K562 (cell line): ENCODE measurements at regions not wholly inside any gene's neighbourhood (a gene's known extent, or its start where the extent isn't known, plus 50 kb on each side); places are given as distances from the start of the nearest gene placed in this dataset.
A peak's percentile ranks its signal among the peaks of the same experiment; 100 is the strongest.

Experiments used
- ATAC-seq: fragments of 200-7000 bp; cut with Tn5 transposase; 3 replicates; pipeline ENCODE4 v1.9.1; 2020; ENCODE audit warnings: moderate library complexity
- BruUV-seq: library from RNA; stranded (reverse); fragments of 400-500 nt; replicated peaks from 2 replicates; lab custom pipeline; 2021; lab: Mats Ljungman, UMichigan
- CTCF ChIA-PET: fragments of 300-600 bp; formaldehyde crosslinking; extraction: SDS; loops from one replicate; lab custom pipeline; 2021; ENCODE audit warnings: low intra/inter-chr PET ratio; lab: Yijun Ruan, JAX
- POLR2A ChIA-PET: fragments of 300-600, 350-650 bp; sonication (Branson Sonifier 250); formaldehyde crosslinking; extraction: SDS; loops from one replicate; lab custom pipeline; 2021; ENCODE audit warnings: antibody characterized with exemption, inconsistent platforms; lab: Yijun Ruan, JAX
- DNase-seq, 4 experiments: peaks; one replicate each; pipeline versions ENCODE4 v3.0.0 to v3.0.0-alpha.2; 2011 to 2018; ENCODE audit warnings: low spot score in 3 of 4, mixed read lengths in 3 of 4; ENCODE audit errors: extremely low read depth in 1 of 4
- FAIRE-seq: peaks from 2 replicates; lab custom pipeline; 2011; peaks lifted over from hg19 to GRCh38; lab: Jason Lieb, UNC
- H2AFZ ChIP-seq: 2 replicates; pipeline ENCODE4 v1.6.0; 2011; ENCODE audit warnings: low read depth, low read length, control low read depth, inconsistent platforms
- H3K27ac ChIP-seq: fragments of 200-600 bp; 3 replicates; pipeline ENCODE4 v1.8.0; 2011; ENCODE audit warnings: low read depth, mild to moderate bottlenecking, control low read depth, inconsistent platforms, low read length, moderate library complexity, mixed read lengths; ENCODE audit errors: extremely low read depth
- H3K27me3 ChIP-seq, 2 experiments: fragments of 300-600 bp in 1 of 2; 2 replicates in 1 of 2; 3 replicates in 1 of 2; pipeline versions ENCODE4 v1.6.0 to v1.8.0; 2011; ENCODE audit warnings: inconsistent platforms in 2 of 2, low read length in 2 of 2, mild to moderate bottlenecking in 1 of 2, mixed read lengths in 1 of 2, moderate library complexity in 1 of 2; ENCODE audit not compliant: control insufficient read depth in 2 of 2, insufficient read depth in 2 of 2
- H3K36me3 ChIP-seq: fragments of 300-600 bp; 3 replicates; pipeline ENCODE4 v1.8.0; 2011; ENCODE audit warnings: mild to moderate bottlenecking, low read length, inconsistent platforms; ENCODE audit not compliant: control insufficient read depth, insufficient read depth
- H3K4me1 ChIP-seq, 2 experiments: fragments of 200-600 bp in 1 of 2; replicated peaks in 1 of 2; 2 replicates in 1 of 2; 3 replicates in 1 of 2; pipeline versions ENCODE4 v1.5.1 to v1.8.0; 2011; ENCODE audit warnings: inconsistent platforms in 2 of 2, low read length in 2 of 2, mild to moderate bottlenecking in 1 of 2, mixed read lengths in 1 of 2, moderate library complexity in 1 of 2; ENCODE audit not compliant: control insufficient read depth in 2 of 2, insufficient read depth in 2 of 2
- H3K4me2 ChIP-seq: 2 replicates; pipeline ENCODE4 v1.6.1; 2011; ENCODE audit warnings: low read length, control low read depth, inconsistent platforms, mixed read lengths; ENCODE audit not compliant: insufficient read depth
- H3K4me3 ChIP-seq: fragments of 200-600 bp; sonication (generic), shearing (Covaris generic); 2 replicates; pipeline ENCODE4 v1.5.1; 2016; ENCODE audit warnings: control low read depth, inconsistent platforms
- H3K79me2 ChIP-seq: fragments of 200-600 bp; 3 replicates; pipeline ENCODE4 v1.8.0; 2011; ENCODE audit warnings: low read length, inconsistent platforms; ENCODE audit not compliant: control insufficient read depth, insufficient read depth
- H3K9ac ChIP-seq, 2 experiments: 2 replicates each; pipeline versions ENCODE4 v1.6.0 to v1.6.1; 2011; ENCODE audit warnings: low read depth in 2 of 2, low read length in 2 of 2, control low read depth in 1 of 2, inconsistent platforms in 1 of 2, mild to moderate bottlenecking in 1 of 2, mixed read lengths in 1 of 2; ENCODE audit not compliant: insufficient read depth in 1 of 2
- H3K9me1 ChIP-seq: one replicate; pipeline ENCODE4 v1.6.0; 2011; ENCODE audit warnings: inconsistent platforms, mild to moderate bottlenecking, low read length, moderate library complexity; ENCODE audit not compliant: control insufficient read depth, insufficient read depth
- H3K9me3 ChIP-seq: replicated peaks from 2 replicates; pipeline ENCODE4 v1.5.1; 2011; ENCODE audit warnings: low read depth, low read length, inconsistent platforms; ENCODE audit not compliant: control insufficient read depth, insufficient read depth
- H4K20me1 ChIP-seq: replicated peaks from 2 replicates; pipeline ENCODE4 v1.6.1; 2011; ENCODE audit warnings: low read length, inconsistent platforms, mixed read lengths; ENCODE audit not compliant: control insufficient read depth, insufficient read depth
- MEIS2 ChIP-seq: fragments of 450-650 bp; IDR thresholded peaks from 2 replicates; pipeline ENCODE4 v1.6.1; 2014; ENCODE audit warnings: mild to moderate bottlenecking; ENCODE audit not compliant: partially characterized antibody
- PBX2 ChIP-seq, 2 experiments: IDR thresholded peaks in 1 of 2; conservative IDR thresholded peaks in 1 of 2; 2 replicates each; pipeline ENCODE4 v1.6.1; 2016; ENCODE audit warnings: low read depth in 2 of 2, mild to moderate bottlenecking in 1 of 2, missing compliant biosample characterization in 1 of 2, missing genetic modification characterization in 1 of 2, moderate library complexity in 1 of 2
- SNIP1 ChIP-seq: fragments of 450-650 bp; IDR thresholded peaks from 2 replicates; pipeline ENCODE4 v1.7.1; 2017; ENCODE audit warnings: low read depth, mild to moderate bottlenecking
- VEZF1 ChIP-seq: fragments of 200-800 bp; sonication (Bioruptor generic); IDR thresholded peaks from 2 replicates; pipeline ENCODE4 v1.6.1; 2017; ENCODE audit warnings: missing genetic modification characterization, missing compliant biosample characterization
- WGBS: fragments of 100-300 bp; shearing (Covaris generic); methylation state at CpG from one replicate; pipeline ENCODE4 v1.1.6; 2016; ENCODE audit warnings: low coverage, mixed read lengths; ENCODE audit not compliant: insufficient coverage; ENCODE audit errors: missing lambda C conversion rate; 5-methylcytosine and 5-hydroxymethylcytosine counted together
- in situ Hi-C: fragments of 300-500 bp; cut with MboI; formaldehyde crosslinking; loops from 4 replicates; pipeline ENCODE4 v1.15.0; 2018; ENCODE audit warnings: inconsistent platforms, mixed read lengths
- intact Hi-C: fragments of 100-400 bp; cut with micrococcal nuclease; formaldehyde crosslinking; loops from 2 replicates; pipeline ENCODE4 v1.14.2; 2022

GRCh38 chr10:93222211-93222754 is 148.6 kb downstream of the CYP26A1 start:
- BruUV-seq: no TSS peak
- in situ Hi-C loops: no loop called here
- no peaks in the 10 kb centered on the region for H4K20me1 ChIP-seq
- TF ChIP-seq VEZF1 (peak; percentile 34; the same call in 1 of the 2 replicates), SNIP1 (no peak), PBX2 (CRISPR knock-in tag; IDR thresholded peaks at IDR 0.05; ENCODE audit: low read depth) (no peak), PBX2 (tag; conservative IDR thresholded peaks at IDR 0.05; ENCODE audit: low read depth) (peak; percentile 49), MEIS2 (peak; percentile 38)
- H3K9me3 ChIP-seq: no peaks in the 10 kb centered on the region
- H3K9me1 ChIP-seq: no peaks in the 10 kb centered on the region
- H3K79me2 ChIP-seq: no peaks in the 10 kb centered on the region
- no peak overlapping the region for H3K27ac ChIP-seq
- H3K36me3 ChIP-seq: no peaks in the 10 kb centered on the region
- WGBS: 0% methylated on average over 1 of the region's 1 CpG
- intact Hi-C loops: loop anchor here (10.0 kb wide), 1 partner anchor 133 kb away; no protein-coding TSS in a partner anchor
- peaks cover 3 to 6% of the 10 kb centered on the region in 2 experiments; a peak in 2 of 5 replicates for H3K4me1 ChIP-seq
- DNase-seq (no peak), ATAC-seq (no peak), FAIRE-seq (no peak)
- H3K4me2 ChIP-seq: no peak overlapping the region
- CTCF ChIA-PET: no interaction called here
- POLR2A ChIA-PET: interaction anchor here (1.3 kb wide), 1 partner anchor 20 kb away, joined by 3 read pairs; no protein-coding TSS in a partner anchor
- no peak overlapping the region for H3K4me3 ChIP-seq
- no peaks in the 10 kb centered on the region; a peak in 1 of 5 replicates for H3K27me3 ChIP-seq
- H3K9ac ChIP-seq: no peak overlapping the region
- H2AFZ ChIP-seq: no peak overlapping the region
